GM12878 (cell line): ENCODE measurements at regions not wholly inside any gene's neighbourhood (a gene's known extent, or its start where the extent isn't known, plus 50 kb on each side); places are given as distances from the start of the nearest gene placed in this dataset.

Source experiments
- ATAC-seq: fragments of 200-7000 bp; cut with Tn5 transposase; 3 replicates; pipeline ENCODE4 v1.9.1; 2020; ENCODE audit warnings: mild to moderate bottlenecking, moderate library complexity
- BruUV-seq: library from RNA; stranded (reverse); fragments of 400-500 nt; replicated peaks from 2 replicates; lab custom pipeline; 2021; lab: Mats Ljungman, UMichigan
- CTCF ChIA-PET: fragments of 300-600 bp; sonication (Branson Sonifier 250); formaldehyde crosslinking; extraction: SDS; loops from one replicate; lab custom pipeline; 2021; ENCODE audit warnings: inconsistent platforms; lab: Yijun Ruan, JAX
- POLR2A ChIA-PET: fragments of 350-600 bp; formaldehyde crosslinking; extraction: SDS; loops from one replicate; lab custom pipeline; 2021; ENCODE audit warnings: inconsistent platforms; lab: Charles Lee
- RAD21 ChIA-PET: fragments of 300-600 bp; sonication (Branson Sonifier 250); formaldehyde crosslinking; loops from one replicate; lab custom pipeline; 2023; ENCODE audit warnings: antibody characterized with exemption; ENCODE audit not compliant: unreplicated experiment; lab: Charles Lee
- SMC1A ChIA-PET: fragments of 300-600 bp; sonication (Branson Sonifier 250); formaldehyde crosslinking; loops from one replicate; lab custom pipeline; 2023; ENCODE audit not compliant: unreplicated experiment, uncharacterized antibody; lab: Charles Lee
- DNase-seq: peaks from one replicate; pipeline ENCODE4 v3.0.0-alpha.2; 2011; ENCODE audit warnings: low read depth, low spot score
- FAIRE-seq: peaks from 3 replicates; lab custom pipeline; 2011; peaks lifted over from hg19 to GRCh38; lab: Jason Lieb, UNC
- H2AFZ ChIP-seq: 2 replicates; pipeline ENCODE4 v1.6.0; 2011; ENCODE audit warnings: low read depth, low read length, control low read depth; ENCODE audit not compliant: control insufficient read depth
- H3K27ac ChIP-seq: 2 replicates; pipeline ENCODE4 v1.5.1; 2011; ENCODE audit warnings: control low read depth; ENCODE audit not compliant: control insufficient read depth, insufficient read depth
- H3K27me3 ChIP-seq, 2 experiments: replicated peaks in 1 of 2; 2 replicates each; pipeline versions ENCODE4 v1.6.0 to v1.6.1; 2011; ENCODE audit warnings: low read length in 1 of 2; ENCODE audit not compliant: control insufficient read depth in 2 of 2, insufficient read depth in 2 of 2
- H3K36me3 ChIP-seq, 2 experiments: 2 replicates each; pipeline ENCODE4 v1.5.1; 2011; ENCODE audit warnings: low read length in 1 of 2; ENCODE audit not compliant: control insufficient read depth in 2 of 2, insufficient read depth in 2 of 2
- H3K4me1 ChIP-seq: 2 replicates; pipeline ENCODE4 v1.6.1; 2011; ENCODE audit warnings: mild to moderate bottlenecking, low read length, moderate library complexity, mixed read lengths; ENCODE audit not compliant: control insufficient read depth, insufficient read depth
- H3K4me2 ChIP-seq: 2 replicates; pipeline ENCODE4 v1.6.0; 2011; ENCODE audit warnings: control low read depth; ENCODE audit not compliant: control insufficient read depth, insufficient read depth
- H3K4me3 ChIP-seq: fragments of 200-600 bp; sonication (generic); 2 replicates; pipeline ENCODE4 v1.5.1; 2016
- H3K79me2 ChIP-seq: 2 replicates; pipeline ENCODE4 v1.6.0; 2011; ENCODE audit warnings: low read length; ENCODE audit not compliant: control insufficient read depth, insufficient read depth
- H3K9ac ChIP-seq: 2 replicates; pipeline ENCODE4 v1.8.0; 2011; ENCODE audit warnings: low read length, control low read depth, mixed read lengths; ENCODE audit not compliant: control insufficient read depth, insufficient read depth
- H3K9me3 ChIP-seq: replicated peaks from 3 replicates; pipeline ENCODE4 v1.5.1; 2011; ENCODE audit warnings: mild to moderate bottlenecking, low read length; ENCODE audit not compliant: control insufficient read depth, insufficient read depth
- H4K20me1 ChIP-seq: 2 replicates; pipeline ENCODE4 v1.6.0; 2011; ENCODE audit not compliant: control insufficient read depth, insufficient read depth
- ATF7 ChIP-seq: fragments of 450-650 bp; IDR thresholded peaks from 2 replicates; pipeline ENCODE4 v1.6.1; 2016; ENCODE audit warnings: low read depth, mild to moderate bottlenecking
- MYB ChIP-seq: fragments of 150-350 bp; IDR thresholded peaks from 2 replicates; pipeline ENCODE4 v1.6.1; 2014; ENCODE audit warnings: mild to moderate bottlenecking, low read depth, low read length, borderline replicate concordance
- WGBS: methylation state at CpG from one replicate; pipeline ENCODE4 v1.1.6; 2016; ENCODE audit warnings: low lambda C conversion rate; ENCODE audit not compliant: insufficient replicate concordance, insufficient coverage; ENCODE audit errors: missing lambda C conversion rate; 5-methylcytosine and 5-hydroxymethylcytosine counted together
- in situ Hi-C: fragments of 300-500 bp; cut with MboI; formaldehyde crosslinking; loops from 9 replicates; pipeline ENCODE4 v1.14.3; 2018; ENCODE audit warnings: mixed read lengths
- intact Hi-C: fragments of 100-400 bp; cut with micrococcal nuclease; formaldehyde crosslinking; loops from one replicate; pipeline ENCODE4 v1.14.2; 2022; ENCODE audit not compliant: unreplicated experiment
- TF ChIP-seq, protein P1 (sequence below): IDR thresholded peaks from 2 replicates; pipeline ENCODE4 v1.6.1; 2011; ENCODE audit warnings: mild to moderate bottlenecking, low read depth, low read length, moderate library complexity; ENCODE audit not compliant: insufficient replicate concordance
- TF ChIP-seq, protein P2 (sequence below): IDR thresholded peaks from 2 replicates; pipeline ENCODE4 v1.6.1; 2012; ENCODE audit warnings: low read depth, low read length, improper control_type of control experiment

DNA sequence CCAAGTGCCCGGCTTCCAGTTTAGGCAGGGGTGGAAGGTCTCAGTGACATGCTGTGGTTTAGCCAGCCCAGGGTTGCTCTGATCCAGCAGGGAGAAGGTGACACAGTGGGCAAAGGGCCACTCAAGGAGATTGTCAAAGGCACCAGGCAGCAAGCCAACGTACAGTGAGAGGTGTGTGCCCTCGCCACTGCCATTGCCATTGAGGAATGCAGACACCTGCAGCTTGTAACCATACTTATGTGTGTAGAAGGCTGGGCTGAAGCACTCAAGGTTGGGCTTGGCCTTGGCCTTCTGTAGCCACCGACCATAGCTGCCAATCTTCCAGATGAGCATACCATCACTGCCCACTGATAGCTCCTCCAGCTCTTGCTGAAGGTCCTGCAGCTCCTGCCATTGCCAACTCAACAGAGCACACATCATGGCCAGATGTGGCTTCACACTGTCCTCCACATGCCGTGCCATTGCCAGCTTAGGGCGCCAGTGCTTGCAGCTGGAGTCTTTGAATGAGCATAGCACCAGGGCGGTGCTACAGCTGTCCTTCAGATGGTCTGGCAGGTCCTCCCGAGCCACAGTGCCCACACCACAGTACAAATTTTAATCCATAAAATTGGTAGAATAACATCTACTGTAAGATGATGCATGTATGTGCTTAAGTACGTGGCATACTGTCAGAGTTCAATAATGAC, 59.7 kb upstream of the HMHB1 start:
- H4K20me1 ChIP-seq, result no peaks in the 10 kb centered on the region
- H3K4me1 ChIP-seq, result peaks cover 4% of the 10 kb centered on the region
- TF ChIP-seq, protein P1, sequence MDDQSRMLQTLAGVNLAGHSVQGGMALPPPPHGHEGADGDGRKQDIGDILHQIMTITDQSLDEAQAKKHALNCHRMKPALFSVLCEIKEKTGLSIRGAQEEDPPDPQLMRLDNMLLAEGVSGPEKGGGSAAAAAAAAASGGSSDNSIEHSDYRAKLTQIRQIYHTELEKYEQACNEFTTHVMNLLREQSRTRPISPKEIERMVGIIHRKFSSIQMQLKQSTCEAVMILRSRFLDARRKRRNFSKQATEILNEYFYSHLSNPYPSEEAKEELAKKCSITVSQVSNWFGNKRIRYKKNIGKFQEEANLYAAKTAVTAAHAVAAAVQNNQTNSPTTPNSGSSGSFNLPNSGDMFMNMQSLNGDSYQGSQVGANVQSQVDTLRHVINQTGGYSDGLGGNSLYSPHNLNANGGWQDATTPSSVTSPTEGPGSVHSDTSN, result no peak
- TF ChIP-seq, protein P2, sequence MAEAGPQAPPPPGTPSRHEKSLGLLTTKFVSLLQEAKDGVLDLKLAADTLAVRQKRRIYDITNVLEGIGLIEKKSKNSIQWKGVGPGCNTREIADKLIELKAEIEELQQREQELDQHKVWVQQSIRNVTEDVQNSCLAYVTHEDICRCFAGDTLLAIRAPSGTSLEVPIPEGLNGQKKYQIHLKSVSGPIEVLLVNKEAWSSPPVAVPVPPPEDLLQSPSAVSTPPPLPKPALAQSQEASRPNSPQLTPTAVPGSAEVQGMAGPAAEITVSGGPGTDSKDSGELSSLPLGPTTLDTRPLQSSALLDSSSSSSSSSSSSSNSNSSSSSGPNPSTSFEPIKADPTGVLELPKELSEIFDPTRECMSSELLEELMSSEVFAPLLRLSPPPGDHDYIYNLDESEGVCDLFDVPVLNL, result no peak
- no peak for TF ChIP-seq MYB
- TF ChIP-seq ATF7, result no peak
- in situ Hi-C loops (no loop called here), intact Hi-C loops (loop anchor here (10.0 kb wide), 1 partner anchor 248 kb away; no protein-coding TSS in a partner anchor)
- H3K4me2 ChIP-seq, result no peak overlapping the region
- no peak overlapping the region for H3K27ac ChIP-seq
- no peaks in the 10 kb centered on the region for H3K79me2 ChIP-seq
- H3K9me3 ChIP-seq, result no peaks in the 10 kb centered on the region
- SMC1A ChIA-PET, result interaction anchor here (1.1 to 3.2 kb wide), 2 partner anchors 10 to 12 kb away, joined by 5 to 13 read pairs; no protein-coding TSS in a partner anchor
- no TSS peak for BruUV-seq
- RAD21 ChIA-PET, result interaction anchor here (1.4 kb wide), 1 partner anchor 11 kb away, joined by 3 read pairs; no protein-coding TSS in a partner anchor
- no peak for ATAC-seq
- no peak overlapping the region for H2AFZ ChIP-seq
- H3K27me3 ChIP-seq, result no peaks in the 10 kb centered on the region
- DNase-seq, result no peak
- no peak overlapping the region for H3K9ac ChIP-seq
- no peak overlapping the region for H3K4me3 ChIP-seq
- POLR2A ChIA-PET, result interaction anchor here (1.0 kb wide), 1 partner anchor 12 kb away, joined by 3 read pairs; no protein-coding TSS in a partner anchor
- no peak for FAIRE-seq
- no peaks in the 10 kb centered on the region for H3K36me3 ChIP-seq
- CTCF ChIA-PET, result no interaction called here
- WGBS, result 89% methylated on average over 9 of the region's 9 CpGs
